ENCODE measurements at regions not wholly inside any gene's neighbourhood (a gene's known extent, or its start where the extent isn't known, plus 50 kb on each side); places are given as distances from the start of the nearest gene placed in this dataset.

DNA sequence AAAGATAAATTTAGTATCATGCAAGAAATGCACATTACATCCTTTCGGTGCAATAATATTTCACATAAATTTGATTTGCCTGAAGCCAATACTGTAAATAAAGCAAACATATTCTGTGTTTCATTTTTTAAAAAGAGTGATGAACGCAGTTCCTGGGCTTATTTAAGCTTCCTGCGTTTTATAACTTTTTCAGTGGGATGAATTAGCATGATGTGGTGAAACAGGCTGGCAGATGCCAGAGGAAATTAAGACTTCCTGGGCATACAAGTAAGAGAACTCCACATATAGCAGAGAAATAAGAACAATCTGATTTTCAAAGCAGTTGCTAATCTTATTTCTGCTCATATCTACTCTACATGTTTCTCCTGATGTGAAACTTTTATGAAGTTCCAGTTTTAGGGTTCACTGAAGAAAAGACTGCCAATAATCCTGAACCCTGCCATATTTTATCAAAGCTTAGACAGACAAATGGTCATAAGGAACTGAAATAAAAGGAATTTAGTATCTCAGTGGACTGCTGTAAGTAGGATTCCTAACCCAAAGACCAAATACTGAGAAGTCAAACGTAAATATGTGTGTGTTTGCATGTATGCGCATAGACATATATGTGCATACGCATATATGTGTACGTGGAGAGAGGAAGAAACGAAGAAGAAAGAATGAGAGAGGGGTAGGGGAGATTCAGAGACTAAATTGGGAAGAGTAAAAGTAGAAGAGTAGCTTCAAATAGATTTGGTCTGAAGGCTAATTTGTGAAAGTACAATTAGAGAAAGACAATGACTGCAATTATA is 628.6 kb upstream of the CCDC54 start:
- no peak for DNase-seq (ENCODE audit: low read depth in 2 of 2)

DNA sequence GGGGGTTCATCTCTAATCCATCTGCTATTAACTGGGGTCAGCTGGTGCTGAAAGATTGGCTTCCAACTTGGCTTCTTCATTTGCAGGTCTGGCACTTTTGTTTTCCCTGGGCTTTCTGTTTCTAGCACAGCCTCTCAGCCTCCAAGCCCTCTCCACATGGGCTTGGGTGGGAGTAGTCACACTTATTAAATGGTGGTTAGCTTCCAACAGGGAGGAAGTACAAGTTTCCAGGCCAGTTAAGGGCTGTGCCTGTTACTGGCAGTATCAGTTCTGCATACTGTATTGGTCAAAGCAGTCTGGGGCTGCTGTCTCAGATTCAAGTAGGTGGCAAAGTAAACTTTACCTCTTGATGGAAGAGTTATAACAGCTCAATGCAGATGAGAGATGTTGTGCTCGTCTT is 627.1 kb upstream of the CCDC54 start:
- DNase-seq (ENCODE audit: low read depth in 2 of 2) = no peak

DNA sequence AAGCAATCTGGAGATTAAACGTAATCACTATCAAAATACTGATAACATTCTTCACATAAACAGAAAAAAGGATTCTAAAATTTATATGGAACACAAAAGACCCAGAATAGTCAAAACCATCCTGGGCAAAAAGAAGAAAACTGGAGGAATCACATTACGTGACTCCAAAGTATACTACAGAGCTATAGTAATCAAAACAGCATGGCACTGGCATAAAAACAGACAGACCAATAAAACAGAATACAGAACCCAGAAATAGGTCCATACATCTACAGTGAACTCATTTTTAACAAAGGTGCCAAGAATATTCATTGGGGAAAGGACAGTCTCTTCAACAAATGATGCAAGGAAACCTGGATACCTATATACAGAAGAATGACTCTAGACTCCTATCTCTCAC is 621.9 kb upstream of the CCDC54 start:
- no peak for DNase-seq (ENCODE audit: low read depth in 2 of 2)

DNA sequence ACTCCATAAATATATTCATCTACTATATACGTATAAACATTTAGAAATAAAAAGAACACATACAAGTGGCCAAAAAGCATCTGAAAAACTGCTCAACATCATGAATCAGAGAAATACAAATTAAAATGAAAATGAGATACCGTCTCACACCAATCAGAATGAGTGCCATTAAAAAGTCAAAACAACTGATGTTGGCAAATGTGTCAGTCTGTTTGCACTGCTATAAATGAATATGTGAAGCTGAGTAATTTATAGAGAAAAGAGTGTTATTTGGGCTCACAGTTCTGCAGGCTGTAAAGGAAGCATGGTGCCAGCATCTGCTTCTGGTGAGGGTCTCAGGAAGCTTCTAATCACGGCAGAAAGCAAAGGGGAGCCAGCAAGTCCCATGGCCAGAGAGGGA is 620.3 kb upstream of the CCDC54 start:
- DNase-seq (ENCODE audit: low read depth in 2 of 2) = no peak

DNA sequence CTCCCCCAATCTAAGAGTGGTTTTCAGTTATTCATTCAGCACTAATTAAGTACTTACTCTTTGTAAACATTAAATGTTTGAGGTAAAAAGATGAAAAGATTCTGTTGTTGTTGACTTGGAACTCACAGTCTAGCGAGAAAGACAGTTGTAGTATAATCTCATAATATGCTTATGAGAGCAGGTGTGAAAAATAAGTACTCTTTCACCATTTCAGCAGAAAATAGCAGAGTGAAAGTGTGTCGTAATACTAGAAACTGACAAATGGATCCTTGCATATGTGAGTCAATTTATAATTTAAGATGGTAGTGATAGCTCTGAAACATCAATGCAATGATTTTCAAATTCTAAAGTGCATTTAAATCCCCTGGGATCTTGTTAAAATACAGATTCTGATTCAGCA is 618.8 kb upstream of the CCDC54 start:
- no peak for DNase-seq (ENCODE audit: low read depth in 2 of 2)

DNA sequence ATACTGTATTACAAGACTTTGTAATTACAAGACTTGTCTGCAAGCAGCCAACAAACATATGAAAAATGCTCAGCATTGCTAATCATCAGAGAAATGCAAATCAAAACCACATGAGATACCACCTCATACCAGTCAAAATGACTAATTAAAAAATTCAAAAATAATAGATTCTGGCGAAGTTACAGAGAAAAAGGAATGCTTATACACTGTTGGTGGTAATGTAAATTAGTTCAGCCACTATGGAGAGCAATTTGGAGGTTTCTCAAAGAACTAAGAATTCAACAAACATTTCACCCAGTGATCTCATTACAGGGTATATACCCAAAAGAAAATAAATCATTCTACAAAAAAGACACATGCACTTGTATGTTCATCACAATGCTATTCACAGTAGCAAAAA is 617.5 kb upstream of the CCDC54 start:
- no peak for DNase-seq (ENCODE audit: low read depth in 2 of 2)

DNA sequence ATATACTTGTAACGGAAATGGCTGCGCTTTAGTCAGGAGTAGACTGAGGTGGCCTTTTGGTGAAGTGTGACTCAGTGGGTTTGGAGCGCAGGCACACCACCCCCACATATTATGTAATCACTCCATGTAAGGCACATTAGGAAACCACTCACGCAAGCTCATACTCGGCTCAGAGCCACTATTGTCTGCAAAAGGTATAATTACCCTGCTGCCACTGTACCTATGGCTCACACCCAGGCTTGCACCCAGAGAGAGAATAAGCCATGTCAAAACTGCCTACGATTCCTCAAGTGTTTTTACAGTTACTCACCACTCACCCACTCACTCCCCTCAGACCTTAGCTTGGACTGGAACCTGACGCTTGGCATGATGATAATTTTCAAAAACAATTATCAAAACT is 611.9 kb upstream of the CCDC54 start:
- no peak for DNase-seq (ENCODE audit: low read depth in 2 of 2)

DNA sequence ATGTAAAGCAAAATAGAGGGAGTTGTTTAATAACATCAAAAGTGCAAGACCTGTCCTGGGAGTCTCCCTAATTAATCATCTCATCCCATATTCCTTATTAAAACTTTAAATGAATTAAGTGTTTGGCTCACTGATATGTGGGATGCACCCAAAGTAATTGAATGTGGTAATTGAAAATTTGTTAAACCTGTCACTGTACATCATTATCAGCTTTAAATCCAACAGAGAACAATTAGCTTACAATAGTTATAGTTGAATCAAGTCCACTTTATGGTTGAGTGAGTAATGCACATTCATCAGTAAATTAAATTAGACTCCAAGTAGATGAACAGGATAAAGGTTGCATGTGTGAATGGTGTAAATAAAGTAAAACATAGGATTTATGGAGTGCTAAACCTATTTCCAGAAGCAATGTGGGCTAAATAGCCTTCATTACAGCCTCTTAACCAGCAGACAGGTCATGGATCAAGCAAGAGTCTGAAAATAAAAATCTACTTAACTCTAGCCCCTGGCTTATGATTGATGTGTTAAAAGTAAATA is 608.2 kb upstream of the CCDC54 start:
- DNase-seq (ENCODE audit: low read depth in 2 of 2) = no peak

DNA sequence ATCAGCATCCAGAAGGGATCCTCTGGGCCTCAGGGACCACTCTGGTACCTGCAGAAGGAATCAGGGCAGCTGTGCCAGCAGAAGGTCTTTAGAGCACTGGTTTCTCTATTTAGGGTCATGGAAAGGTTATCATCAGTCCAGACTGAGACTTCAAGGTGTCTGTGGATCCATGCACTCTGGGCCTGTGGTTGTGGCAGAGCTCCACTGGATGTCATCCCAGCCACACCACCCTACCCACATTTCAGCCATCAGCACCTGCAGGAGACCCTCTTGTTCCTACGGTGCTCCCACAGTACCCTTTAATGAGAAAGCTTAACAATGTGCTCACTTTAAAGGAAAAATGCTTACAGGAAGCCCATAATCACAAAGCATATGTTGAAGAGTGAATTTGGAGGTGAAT is 603.4 kb upstream of the CCDC54 start:
- DNase-seq (ENCODE audit: low read depth in 2 of 2) = no peak

DNA sequence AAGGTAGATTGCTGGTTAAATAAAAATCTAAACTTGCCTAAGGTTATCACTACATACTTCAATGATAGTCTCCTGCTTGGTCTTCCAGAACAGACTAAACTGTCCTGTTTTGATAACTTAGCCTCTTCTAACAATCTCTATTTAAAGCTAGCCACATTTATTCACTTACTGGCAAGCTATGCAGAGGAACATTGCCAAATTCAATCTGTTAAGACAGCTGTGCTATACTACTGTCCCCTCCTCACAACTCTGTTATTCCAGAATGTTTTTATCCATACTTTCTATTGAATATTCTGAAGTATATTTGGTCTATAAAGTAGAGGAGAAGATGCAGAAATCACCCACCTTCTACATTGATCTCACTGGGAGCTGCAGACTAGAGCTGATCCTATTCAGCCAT is 594.0 kb upstream of the CCDC54 start:
- no peak for DNase-seq (ENCODE audit: low read depth in 2 of 2)

DNA sequence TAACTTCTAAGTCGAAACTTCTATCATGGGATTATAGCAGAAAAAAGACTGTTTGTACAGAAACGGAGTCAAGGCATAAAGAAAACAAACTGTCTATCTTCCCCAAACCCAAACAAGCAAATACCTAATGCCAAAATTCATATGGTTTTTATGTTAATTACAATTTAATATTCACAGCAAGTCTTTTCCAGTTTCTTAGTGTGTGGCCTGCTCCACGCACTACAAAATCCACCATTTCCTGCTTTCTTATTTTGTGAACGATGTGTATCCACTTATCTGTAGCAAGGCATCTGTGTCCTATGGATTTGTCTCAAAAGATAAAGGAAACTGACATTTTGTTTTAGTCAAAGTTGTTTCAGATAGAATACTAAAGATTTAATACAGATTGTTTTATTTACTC is 588.0 kb upstream of the CCDC54 start:
- no peak for DNase-seq (ENCODE audit: low read depth in 2 of 2)

DNA sequence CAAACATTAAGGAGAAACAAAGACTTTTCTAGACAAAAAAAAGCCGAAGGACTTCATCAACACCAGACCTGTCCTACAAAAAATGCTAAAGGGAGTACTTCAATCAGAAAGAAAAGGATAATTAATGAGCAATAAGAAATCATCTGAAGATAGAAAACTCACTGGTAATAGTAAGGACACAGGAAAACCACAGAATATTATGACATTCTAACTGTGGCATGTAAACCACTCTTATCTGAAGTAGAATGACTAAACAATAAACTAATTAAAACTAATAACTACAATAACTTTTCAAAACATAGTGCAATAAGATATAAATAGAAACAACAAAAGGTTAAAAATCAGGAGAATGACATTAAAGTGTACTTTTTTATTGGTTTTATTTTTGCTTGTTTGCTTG is 584.5 kb upstream of the CCDC54 start:
- DNase-seq (ENCODE audit: low read depth in 2 of 2) = no peak

DNA sequence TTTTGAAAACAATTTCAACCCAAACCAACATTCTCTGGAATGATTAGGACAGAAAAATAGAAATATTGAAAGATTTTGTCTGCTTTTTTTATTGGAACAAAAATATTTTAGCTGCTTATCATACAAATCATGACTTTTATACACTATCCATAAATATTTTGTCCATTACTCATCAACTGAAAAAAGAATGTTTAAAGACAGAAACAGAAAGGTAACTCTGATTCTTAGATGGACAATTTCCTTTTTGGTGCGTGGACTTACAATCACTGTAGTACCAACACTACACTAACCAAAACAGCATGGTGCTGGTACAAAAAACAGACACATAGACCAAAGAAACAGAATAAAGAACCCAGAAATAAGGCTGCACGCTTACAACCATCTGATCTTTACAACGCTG is 582.8 kb upstream of the CCDC54 start:
- no peak for DNase-seq (ENCODE audit: low read depth in 2 of 2)

DNA sequence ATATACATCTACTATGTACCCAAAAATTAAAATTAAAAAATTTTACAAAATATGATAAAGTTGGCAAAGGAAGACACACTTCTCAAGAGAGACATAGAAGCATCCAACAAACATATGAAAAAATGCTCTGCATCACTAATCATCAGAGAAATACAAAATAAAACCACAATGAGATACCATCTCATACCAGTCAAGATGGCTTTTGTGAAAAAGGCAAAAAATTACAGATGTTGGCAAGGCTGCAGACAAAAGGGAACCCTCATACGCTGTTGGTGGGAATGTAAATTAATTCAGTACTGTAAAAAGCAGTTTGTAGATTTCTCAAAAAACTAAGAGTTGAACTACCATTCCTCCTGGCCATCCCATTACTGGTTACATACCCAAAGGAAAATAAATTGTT is 581.7 kb upstream of the CCDC54 start:
- no peak for DNase-seq (ENCODE audit: low read depth in 2 of 2)

DNA sequence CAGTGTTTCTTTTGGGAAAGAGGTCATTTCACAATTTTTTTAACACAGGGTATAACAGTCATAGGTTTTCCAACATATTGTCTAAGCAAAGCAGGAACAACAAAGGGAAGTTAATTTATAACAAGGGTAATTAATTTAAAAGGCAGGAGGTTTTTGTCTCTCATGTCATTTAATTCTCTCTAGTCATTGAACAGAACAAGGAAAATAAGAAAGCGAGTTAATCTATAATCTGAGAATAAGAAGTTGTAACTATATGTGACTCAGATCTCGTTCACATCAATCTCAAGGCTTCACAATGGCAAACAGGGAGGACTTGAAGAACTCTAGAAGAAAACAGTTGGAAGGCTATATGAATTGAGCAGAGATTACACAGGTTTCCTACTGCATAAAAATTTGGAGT is 579.8 kb upstream of the CCDC54 start:
- no peak for DNase-seq (ENCODE audit: low read depth in 2 of 2)

DNA sequence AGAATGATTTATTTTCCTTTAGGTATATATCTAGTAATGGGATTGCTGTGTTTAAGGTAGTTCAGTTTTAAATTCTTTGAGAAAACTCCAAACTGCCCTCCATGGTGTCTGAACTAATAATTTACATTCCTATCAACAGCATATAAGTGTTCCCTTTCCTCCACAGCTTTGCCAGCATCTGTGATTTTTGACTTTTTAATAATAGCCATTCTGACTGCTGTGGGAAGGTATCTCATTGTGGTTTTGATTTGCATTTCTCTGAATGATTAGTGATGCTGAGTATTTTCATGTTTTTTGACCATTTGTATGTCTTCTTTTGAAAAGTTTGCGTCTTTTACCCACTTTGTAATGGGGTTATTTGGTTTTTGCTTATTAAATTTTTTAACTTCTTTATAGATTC is 571.6 kb upstream of the CCDC54 start:
- DNase-seq (ENCODE audit: low read depth in 2 of 2) = no peak

DNA sequence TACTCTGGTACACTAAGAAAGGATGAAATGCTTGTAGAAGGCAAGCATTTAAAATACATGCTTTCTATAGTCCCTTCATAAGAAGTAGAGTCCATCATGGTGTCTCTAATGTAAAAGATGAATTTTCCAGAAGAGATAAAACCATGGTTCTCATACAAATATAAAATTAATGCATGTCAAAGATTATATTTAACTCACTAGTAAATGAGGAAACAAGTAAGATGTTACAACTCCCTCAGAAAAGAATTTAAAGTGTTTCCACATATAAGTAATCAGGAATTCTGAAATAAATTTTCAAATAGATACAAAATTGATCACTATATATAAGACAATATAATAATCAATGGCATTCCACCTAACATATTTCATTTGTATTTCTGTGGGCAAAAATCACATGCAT is 570.3 kb upstream of the CCDC54 start:
- no peak for DNase-seq (ENCODE audit: low read depth in 2 of 2)

DNA sequence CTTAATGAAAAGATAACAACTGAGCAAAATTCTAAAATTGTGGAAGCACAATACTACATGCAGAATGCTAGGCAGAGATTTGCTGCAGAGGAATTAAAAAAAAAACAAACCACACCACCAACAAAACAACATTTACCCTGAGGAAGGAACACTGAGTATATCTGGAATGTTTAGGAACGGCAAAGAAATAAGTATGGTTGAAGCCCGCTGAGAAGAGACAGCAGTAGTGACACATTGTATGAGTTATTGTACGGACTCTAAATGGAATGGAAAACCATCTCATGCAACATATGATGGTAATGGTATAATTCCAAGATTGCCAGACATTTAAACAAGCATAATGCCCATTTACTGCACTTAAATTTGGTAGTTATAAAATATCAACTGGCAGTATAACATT is 568.2 kb upstream of the CCDC54 start:
- no peak for DNase-seq (ENCODE audit: low read depth in 2 of 2)

DNA sequence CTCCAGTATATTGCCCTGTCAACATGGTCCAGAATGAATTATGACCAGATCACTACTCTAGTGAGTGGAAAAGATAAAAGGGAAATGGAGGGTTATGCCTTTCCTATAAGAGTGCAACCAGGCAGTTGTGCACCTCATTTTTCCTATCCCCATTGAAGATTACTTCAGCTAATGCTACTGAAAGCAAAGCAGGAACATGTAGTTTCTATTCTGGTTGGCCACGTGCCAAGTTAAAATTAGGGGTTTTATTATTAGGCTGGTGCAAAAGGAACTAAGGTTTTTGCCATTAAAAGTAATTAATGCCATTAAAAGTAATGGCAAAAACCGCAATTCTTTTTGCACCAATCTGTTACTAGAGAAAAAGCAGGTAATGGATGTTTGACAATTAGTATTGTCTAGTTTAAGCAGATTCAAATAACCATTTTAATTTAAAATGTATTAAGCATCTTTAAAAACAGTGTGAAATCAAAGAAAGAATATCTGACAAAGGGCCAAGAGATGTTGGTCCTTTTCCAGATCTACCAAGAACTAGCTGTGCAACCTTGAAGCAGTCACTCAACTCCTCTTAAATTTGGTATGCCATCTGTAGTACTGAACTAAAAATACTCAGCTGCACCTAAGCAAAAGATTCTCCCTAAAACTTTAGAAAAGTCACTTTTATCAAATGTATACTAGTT is 567.5 kb upstream of the CCDC54 start:
- DNase-seq (ENCODE audit: low read depth in 2 of 2) = no peak

DNA sequence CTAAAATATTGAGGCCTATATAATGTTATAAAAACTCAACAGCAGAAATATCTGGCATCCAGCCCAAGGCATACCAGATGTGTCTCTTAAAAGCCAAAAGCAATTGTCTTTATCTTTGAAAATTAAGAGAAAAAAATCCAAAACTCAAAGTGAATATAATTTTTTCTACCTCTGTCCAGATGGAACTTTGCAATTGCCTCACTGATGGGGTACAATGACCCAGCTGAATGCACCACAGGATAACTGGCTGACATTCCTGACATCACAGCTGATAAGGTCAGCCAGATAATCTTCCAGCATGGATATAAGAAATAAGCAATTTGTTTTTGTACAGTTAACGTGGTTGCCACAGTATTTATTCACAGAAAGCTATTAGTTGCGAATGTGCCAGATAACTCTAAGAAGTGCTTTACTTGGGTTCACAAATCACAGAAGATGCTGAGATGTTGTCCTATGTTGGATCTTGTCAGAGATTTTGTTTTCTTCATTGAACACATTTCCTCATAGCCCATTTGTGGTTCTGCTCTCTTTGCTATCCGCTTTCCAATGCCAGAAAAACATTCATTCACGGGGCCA is 566.9 kb upstream of the CCDC54 start:
- no peak for DNase-seq (ENCODE audit: low read depth in 2 of 2)

DNA sequence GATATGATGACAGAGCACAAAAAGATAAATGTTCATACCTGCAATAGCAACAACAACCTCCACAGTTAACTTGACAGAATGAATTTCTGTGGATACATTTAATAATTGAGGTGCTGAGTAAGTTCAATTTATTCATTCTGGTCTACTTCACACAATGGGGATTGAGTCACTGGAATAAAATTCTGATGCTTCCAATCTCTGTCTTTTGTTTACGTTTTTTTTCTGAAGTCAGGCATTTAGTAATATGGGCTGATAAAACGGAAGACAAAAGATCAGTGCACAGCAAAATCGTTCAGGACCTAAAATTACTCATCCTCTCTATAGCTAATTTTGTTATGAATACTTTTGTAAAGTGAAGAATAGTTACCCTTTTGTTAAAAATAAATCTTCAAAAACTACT is 565.9 kb upstream of the CCDC54 start:
- DNase-seq (ENCODE audit: low read depth in 2 of 2) = no peak

DNA sequence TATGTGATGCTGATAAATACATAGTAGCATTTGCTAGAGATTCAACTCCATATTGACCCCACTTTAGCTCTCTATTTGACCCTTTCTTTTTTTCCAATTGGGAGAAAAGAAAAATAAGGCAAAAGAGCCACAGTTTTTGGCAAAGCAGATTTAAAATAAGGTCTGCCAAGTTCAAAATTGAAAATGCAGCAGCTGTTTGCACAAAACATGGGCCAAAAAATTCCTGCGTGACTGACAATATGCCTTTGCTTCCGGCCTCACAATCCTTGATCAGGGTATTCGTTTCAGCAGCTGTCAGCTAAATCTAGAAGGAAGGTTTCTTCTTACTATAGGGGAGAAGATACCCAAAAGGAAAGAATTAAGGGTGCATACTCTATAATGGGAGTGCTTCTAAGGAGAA is 563.5 kb upstream of the CCDC54 start:
- DNase-seq (ENCODE audit: low read depth in 2 of 2) = no peak

DNA sequence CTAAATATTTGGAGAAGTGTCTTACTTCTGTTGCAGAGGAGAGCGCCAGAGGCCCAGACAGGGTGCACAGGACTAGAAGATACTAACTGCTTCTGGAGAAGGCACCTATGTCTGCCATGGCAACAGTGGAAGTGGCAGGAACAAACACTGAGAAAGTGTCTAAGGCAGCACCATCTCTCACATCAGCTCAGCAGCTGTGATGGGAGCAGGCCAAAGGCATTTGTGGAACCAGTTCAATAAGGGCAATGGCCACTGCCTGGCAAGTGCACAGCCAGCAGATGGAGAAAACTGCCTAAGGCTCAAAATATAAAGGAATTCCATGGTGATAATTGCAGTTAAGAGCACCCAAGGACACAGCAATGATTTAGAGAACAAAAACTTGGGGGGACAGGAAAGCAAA is 563.0 kb upstream of the CCDC54 start:
- DNase-seq (ENCODE audit: low read depth in 2 of 2) = no peak

Measured in stimulated activated CD4-positive, alpha-beta T cell treated with anti-CD3 and anti-CD28 coated beads, Interleukin-12 subunit alpha, Interleukin-12 subunit beta, amount 100 ng/mL, for 24 hours (primary cell).